Left lung (tissue), 4 donors: ENCODE measurements at regions not wholly inside any gene's neighbourhood (a gene's known extent, or its start where the extent isn't known, plus 50 kb on each side); places are given as distances from the start of the nearest gene placed in this dataset.
A peak's percentile ranks its signal among the peaks of the same experiment; 100 is the strongest.

Source experiments
- ATAC-seq: fragments of 200-7000 bp; cut with Tn5 transposase; one replicate; pipeline ENCODE4 v1.9.1; 2020; ENCODE audit warnings: moderate library complexity
- DNase-seq, 4 donors: peaks; one replicate each; pipeline ENCODE4 v3.0.0-alpha.2; 2013 to 2020
- H3K27ac ChIP-seq, 2 donors: fragments of 200-600 bp; sonication (generic) in 1 of 2; one replicate each; pipeline versions ENCODE4 v1.5.0 to v1.8.0; 2020 to 2021
- H3K27me3 ChIP-seq, 2 donors: fragments of 200-600 bp; sonication (generic) in 1 of 2; one replicate each; pipeline versions ENCODE4 v1.5.0 to v1.8.0; 2020 to 2021
- H3K36me3 ChIP-seq, 2 donors: fragments of 200-600 bp; sonication (generic) in 1 of 2; one replicate each; pipeline versions ENCODE4 v1.5.0 to v1.8.0; 2020 to 2021
- H3K4me1 ChIP-seq, 2 donors: fragments of 200-600 bp; one replicate each; pipeline ENCODE4 v1.8.0; 2021
- H3K4me3 ChIP-seq, 2 donors: fragments of 200-600 bp; sonication (generic) in 1 of 2; one replicate each; pipeline versions ENCODE4 v1.5.0 to v1.8.0; 2020 to 2021; ENCODE audit warnings: mild to moderate bottlenecking in 1 of 2
- H3K9me3 ChIP-seq, 2 donors: fragments of 200-600 bp; sonication (generic) in 1 of 2; one replicate each; pipeline versions ENCODE4 v1.5.0 to v1.8.0; 2020 to 2021
- intact Hi-C, 2 donors: fragments of 100-400 bp; cut with DNase I; formaldehyde crosslinking; loops; one replicate each; pipeline versions ENCODE4 v1.11.2 to v1.14.2; 2022
- TF ChIP-seq, protein P1 (sequence below), 2 donors: fragments of 200-600 bp; sonication (generic) in 1 of 2; IDR thresholded peaks; one replicate each; pipeline versions ENCODE4 v1.5.0 to v1.8.0; 2021; ENCODE audit warnings: antibody characterized with exemption in 2 of 2
- donor health status: DM: no; HTN: yes; CAD: no.
- donor health status: DM: no; HTN: no; CAD: no.

DNA sequence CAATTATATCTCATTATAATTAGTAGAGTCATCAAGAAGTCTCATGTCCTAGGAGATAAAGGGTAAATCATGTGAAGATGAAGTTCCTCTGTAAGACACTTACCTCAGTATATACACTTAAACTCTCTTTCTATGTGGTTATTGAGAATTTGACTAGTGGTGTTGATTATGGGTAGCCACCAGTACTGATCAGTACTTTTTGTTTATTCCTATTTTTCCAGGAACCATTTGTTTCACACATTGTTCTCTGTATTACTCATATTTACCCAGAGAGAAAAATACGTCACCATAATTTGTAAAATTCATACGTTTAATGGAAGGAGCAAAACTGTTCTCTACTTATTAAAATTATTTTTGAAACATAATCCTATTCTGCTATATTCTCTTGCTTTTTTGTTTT is 55.8 kb upstream of the PRDM8 start:
- intact Hi-C loops, result no loop called here
- no peak for DNase-seq
- ATAC-seq, result no peak
- Histone ChIP-seq H3K27ac (no peak overlapping the region), H3K4me1 (peaks cover 0 to 45% of the 10 kb centered on the region in 2 donors), H3K27me3 (no peaks in the 10 kb centered on the region), H3K9me3 (no peaks in the 10 kb centered on the region), H3K4me3 (no peak overlapping the region), H3K36me3 (no peaks in the 10 kb centered on the region)
- TF ChIP-seq, protein P1, sequence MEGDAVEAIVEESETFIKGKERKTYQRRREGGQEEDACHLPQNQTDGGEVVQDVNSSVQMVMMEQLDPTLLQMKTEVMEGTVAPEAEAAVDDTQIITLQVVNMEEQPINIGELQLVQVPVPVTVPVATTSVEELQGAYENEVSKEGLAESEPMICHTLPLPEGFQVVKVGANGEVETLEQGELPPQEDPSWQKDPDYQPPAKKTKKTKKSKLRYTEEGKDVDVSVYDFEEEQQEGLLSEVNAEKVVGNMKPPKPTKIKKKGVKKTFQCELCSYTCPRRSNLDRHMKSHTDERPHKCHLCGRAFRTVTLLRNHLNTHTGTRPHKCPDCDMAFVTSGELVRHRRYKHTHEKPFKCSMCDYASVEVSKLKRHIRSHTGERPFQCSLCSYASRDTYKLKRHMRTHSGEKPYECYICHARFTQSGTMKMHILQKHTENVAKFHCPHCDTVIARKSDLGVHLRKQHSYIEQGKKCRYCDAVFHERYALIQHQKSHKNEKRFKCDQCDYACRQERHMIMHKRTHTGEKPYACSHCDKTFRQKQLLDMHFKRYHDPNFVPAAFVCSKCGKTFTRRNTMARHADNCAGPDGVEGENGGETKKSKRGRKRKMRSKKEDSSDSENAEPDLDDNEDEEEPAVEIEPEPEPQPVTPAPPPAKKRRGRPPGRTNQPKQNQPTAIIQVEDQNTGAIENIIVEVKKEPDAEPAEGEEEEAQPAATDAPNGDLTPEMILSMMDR (IDR thresholded peaks at IDR 0.05), result no peak

DNA sequence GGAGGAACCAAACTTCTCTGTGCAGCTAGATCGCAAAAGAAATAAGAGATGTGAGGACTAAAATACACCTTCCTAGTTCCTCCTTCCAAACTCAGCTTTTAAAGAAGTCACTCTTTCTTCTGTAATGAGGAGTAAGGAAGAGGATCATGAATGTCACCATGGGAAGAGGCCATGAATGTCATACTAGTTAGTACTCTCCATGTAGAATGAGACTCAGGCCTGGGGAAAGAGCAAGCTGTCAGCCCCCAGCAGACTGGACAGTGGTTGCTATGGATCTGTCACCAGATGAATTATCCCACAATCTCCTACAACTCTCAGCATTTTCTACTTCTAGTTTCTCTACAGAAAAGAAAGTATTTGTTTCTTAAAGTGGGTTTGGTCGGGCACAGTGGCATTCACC is 57.1 kb upstream of the PRDM8 start:
- TF ChIP-seq, protein P1 (IDR thresholded peaks at IDR 0.05), result no peak
- no peak overlapping the region for H3K4me3 ChIP-seq
- no peaks in the 10 kb centered on the region for H3K27me3 ChIP-seq
- H3K36me3 ChIP-seq, result no peaks in the 10 kb centered on the region
- DNase-seq, result no peak
- peaks cover 0 to 45% of the 10 kb centered on the region in 2 donors for H3K4me1 ChIP-seq
- no peak for ATAC-seq
- peak overlapping the region in 1 of 2 donors; percentile 38 for H3K27ac ChIP-seq
- intact Hi-C loops, result no loop called here
- H3K9me3 ChIP-seq, result no peaks in the 10 kb centered on the region

DNA sequence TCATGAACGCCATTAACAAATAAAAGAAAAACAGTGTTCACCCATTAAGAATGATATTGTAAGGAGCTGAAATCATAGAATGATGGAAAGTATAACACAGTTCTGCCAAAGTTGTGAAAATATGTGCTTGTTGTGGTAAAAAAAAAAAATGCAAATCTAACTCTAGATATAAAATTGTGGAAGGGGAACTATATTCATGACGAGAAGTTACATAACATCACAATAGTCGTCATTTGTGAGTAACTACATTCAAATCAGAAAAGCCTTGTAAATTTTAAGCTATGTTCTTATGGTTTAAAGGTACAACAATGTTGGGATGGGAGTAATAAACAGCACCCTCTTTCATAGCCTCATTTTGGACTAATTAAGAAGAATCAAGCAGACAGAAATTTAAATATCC is 57.6 kb upstream of the PRDM8 start:
- intact Hi-C loops, result no loop called here
- no peak for DNase-seq
- peak overlapping the region in 1 of 2 donors; percentile 38 for H3K27ac ChIP-seq
- no peak overlapping the region for H3K4me3 ChIP-seq
- no peaks in the 10 kb centered on the region for H3K27me3 ChIP-seq
- ATAC-seq, result no peak
- no peaks in the 10 kb centered on the region for H3K36me3 ChIP-seq
- H3K4me1 ChIP-seq, result peaks cover 0 to 44% of the 10 kb centered on the region in 2 donors
- no peaks in the 10 kb centered on the region for H3K9me3 ChIP-seq
- TF ChIP-seq, protein P1 (IDR thresholded peaks at IDR 0.05), result no peak

DNA sequence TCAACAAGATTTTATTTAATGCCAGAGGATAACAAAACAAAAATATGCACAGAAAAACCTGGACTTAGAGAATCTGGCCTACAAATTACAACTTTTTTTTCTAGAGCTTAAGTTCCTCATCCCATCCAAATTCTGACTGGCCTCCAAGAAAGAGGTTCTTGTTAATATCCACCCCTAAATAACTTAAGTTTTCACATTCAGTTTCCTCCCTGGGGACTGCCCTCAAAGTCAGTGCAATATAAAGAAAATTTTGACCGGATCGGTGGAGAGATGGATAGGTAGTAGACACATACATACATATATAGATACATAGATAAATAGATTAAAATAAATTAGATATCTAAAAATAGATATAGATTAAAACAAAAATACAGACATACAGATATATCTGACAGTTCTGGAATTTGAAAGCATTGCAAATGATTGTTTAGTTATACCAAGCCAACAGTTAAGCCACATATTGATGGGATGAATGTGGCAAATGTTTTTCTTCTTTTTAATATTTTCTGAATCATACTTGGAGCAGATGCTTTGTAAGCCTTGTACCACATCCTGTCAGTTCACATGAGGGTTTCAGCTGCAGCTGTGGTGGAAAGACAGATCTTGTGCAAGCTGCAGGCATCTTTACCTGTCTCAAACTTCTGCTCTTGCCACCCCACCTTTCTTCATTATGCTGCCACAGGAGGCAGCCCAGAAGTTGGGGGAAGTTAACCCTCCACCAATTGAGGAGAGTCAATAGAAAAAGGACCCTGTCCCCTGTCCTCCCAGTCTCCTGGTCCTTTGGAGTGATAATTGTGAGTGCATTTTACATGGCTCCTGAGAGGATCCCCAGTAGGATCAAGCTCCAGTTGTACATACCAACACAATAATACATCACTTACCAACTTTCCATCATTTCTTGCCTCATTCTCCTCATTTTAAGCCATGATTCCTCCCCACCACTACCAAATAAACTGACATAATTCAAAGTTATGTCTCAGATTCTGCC is 58.5 kb upstream of the PRDM8 start:
- H3K27ac ChIP-seq, result peak overlapping the region in 1 of 2 donors; percentile 38
- ATAC-seq, result no peak
- no peaks in the 10 kb centered on the region for H3K27me3 ChIP-seq
- H3K4me1 ChIP-seq, result peaks cover 0 to 40% of the 10 kb centered on the region in 2 donors
- intact Hi-C loops, result no loop called here
- TF ChIP-seq, protein P1 (IDR thresholded peaks at IDR 0.05), result no peak
- H3K9me3 ChIP-seq, result no peaks in the 10 kb centered on the region
- no peaks in the 10 kb centered on the region for H3K36me3 ChIP-seq
- DNase-seq, result no peak
- H3K4me3 ChIP-seq, result no peak overlapping the region

DNA sequence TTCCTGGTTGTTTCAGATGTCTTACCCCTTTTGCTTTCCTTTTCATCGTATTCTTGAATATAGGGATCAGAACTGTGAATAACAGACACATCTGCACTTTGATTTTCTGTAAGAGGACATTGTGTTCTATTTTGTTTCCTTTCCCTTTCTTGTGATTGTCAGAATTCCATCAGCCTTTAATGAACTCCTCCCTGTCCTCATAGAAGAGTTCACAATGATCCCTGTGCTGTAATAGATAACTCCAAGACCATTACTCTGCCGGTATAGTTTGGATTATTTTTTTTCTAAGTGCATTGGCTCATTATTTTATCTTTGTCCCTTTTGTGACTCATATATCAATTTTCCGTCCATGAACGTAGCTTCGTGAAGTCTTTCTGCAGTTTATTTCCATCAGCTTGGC is 59.7 kb upstream of the PRDM8 start:
- intact Hi-C loops, result no loop called here
- Histone ChIP-seq H3K27ac (no peak overlapping the region), H3K4me1 (peaks cover 0 to 35% of the 10 kb centered on the region in 2 donors), H3K9me3 (no peaks in the 10 kb centered on the region), H3K27me3 (no peaks in the 10 kb centered on the region), H3K36me3 (no peaks in the 10 kb centered on the region), H3K4me3 (no peak overlapping the region)
- DNase-seq (no peak), ATAC-seq (no peak)
- TF ChIP-seq, protein P1 (IDR thresholded peaks at IDR 0.05), result no peak
